ENCODE measurements at regions not wholly inside any gene's neighbourhood (a gene's known extent, or its start where the extent isn't known, plus 50 kb on each side); places are given as distances from the start of the nearest gene placed in this dataset.

GRCh38 chr3:74456166-74456565 lies 158.3 kb downstream of the CNTN3 start:
- no peak for TF ChIP-seq CTCF (IDR thresholded peaks at IDR 0.05; ENCODE audit: insufficient read depth in 1 of 2, low read depth in 1 of 2, low read length in 1 of 2, severe bottlenecking in 1 of 2, unreplicated experiment in 1 of 2)
- no peaks in the 10 kb centered on the region for H3K27me3 ChIP-seq (replicated peaks; ENCODE audit: control insufficient read depth, insufficient read depth, low read length)
- Mint-ChIP-seq H3K4me3 (ENCODE audit: unreplicated experiment) (no peak overlapping the region), H3K27ac (ENCODE audit: unreplicated experiment) (no peak overlapping the region), H3K27me3 (ENCODE audit: insufficient read depth, unreplicated experiment) (peaks cover 2% of the 10 kb centered on the region), H3K4me1 (ENCODE audit: low read depth, unreplicated experiment) (no peaks in the 10 kb centered on the region), H3K9me3 (ENCODE audit: unreplicated experiment) (no peaks in the 10 kb centered on the region), H3K36me3 (ENCODE audit: insufficient read depth, unreplicated experiment) (no peaks in the 10 kb centered on the region)
- CTCF ChIA-PET, result no interaction called here
- no peaks in the 10 kb centered on the region for H3K36me3 ChIP-seq (ENCODE audit: control insufficient read depth, insufficient read depth, low read length)
- intact Hi-C loops (cut with micrococcal nuclease; ENCODE audit: unreplicated experiment), result no loop called here
- BruUV-seq (replicated peaks), result no TSS peak
- no peaks in the 10 kb centered on the region for H3K9me3 ChIP-seq
- DNase-seq, result no peak
- POLR2A ChIA-PET, result no interaction called here
- no peaks in the 10 kb centered on the region for H3K4me1 ChIP-seq
- no peak overlapping the region for H3K4me3 ChIP-seq (ENCODE audit: low read depth, low read length)

- Mint-ChIP-seq H3K27ac (ENCODE audit: unreplicated experiment) (no peak overlapping the region), H3K4me3 (ENCODE audit: unreplicated experiment) (no peak overlapping the region), H3K36me3 (ENCODE audit: insufficient read depth, unreplicated experiment) (no peaks in the 10 kb centered on the region), H3K27me3 (ENCODE audit: insufficient read depth, unreplicated experiment) (no peaks in the 10 kb centered on the region), H3K4me1 (ENCODE audit: low read depth, unreplicated experiment) (no peaks in the 10 kb centered on the region), H3K9me3 (ENCODE audit: unreplicated experiment) (no peaks in the 10 kb centered on the region)
- Histone ChIP-seq H3K9me3 (no peaks in the 10 kb centered on the region), H3K27me3 (replicated peaks; ENCODE audit: control insufficient read depth, insufficient read depth, low read length) (peaks cover 1% of the 10 kb centered on the region; the same call in 1 of the 2 replicates), H3K4me1 (no peaks in the 10 kb centered on the region), H3K36me3 (ENCODE audit: control insufficient read depth, insufficient read depth, low read length) (no peaks in the 10 kb centered on the region), H3K4me3 (ENCODE audit: low read depth, low read length) (no peak overlapping the region)
- CTCF ChIA-PET, result no interaction called here
- intact Hi-C loops (cut with micrococcal nuclease; ENCODE audit: unreplicated experiment), result no loop called here
- POLR2A ChIA-PET, result no interaction called here
- BruUV-seq (replicated peaks), result no TSS peak
- no peak for TF ChIP-seq CTCF (IDR thresholded peaks at IDR 0.05; ENCODE audit: insufficient read depth in 1 of 2, low read depth in 1 of 2, low read length in 1 of 2, severe bottlenecking in 1 of 2, unreplicated experiment in 1 of 2)
- no peak for DNase-seq
Measured at GRCh38 chr3:74447221-74447620, 167.2 kb downstream of the CNTN3 start.

- no peaks in the 10 kb centered on the region for H3K9me3 Mint-ChIP-seq (ENCODE audit: unreplicated experiment)
- peaks cover 1% of the 10 kb centered on the region; the same call in 1 of the 2 replicates for H3K27me3 ChIP-seq (replicated peaks; ENCODE audit: control insufficient read depth, insufficient read depth, low read length)
- no peaks in the 10 kb centered on the region for H3K36me3 Mint-ChIP-seq (ENCODE audit: insufficient read depth, unreplicated experiment)
- H3K27ac Mint-ChIP-seq (ENCODE audit: unreplicated experiment), result no peak overlapping the region
- no peak overlapping the region for H3K4me3 ChIP-seq (ENCODE audit: low read depth, low read length)
- H3K36me3 ChIP-seq (ENCODE audit: control insufficient read depth, insufficient read depth, low read length), result no peaks in the 10 kb centered on the region
- H3K4me1 Mint-ChIP-seq (ENCODE audit: low read depth, unreplicated experiment), result no peaks in the 10 kb centered on the region
- H3K4me1 ChIP-seq, result no peaks in the 10 kb centered on the region
- CTCF ChIA-PET, result no interaction called here
- TF ChIP-seq CTCF (IDR thresholded peaks at IDR 0.05; ENCODE audit: insufficient read depth in 1 of 2, low read depth in 1 of 2, low read length in 1 of 2, severe bottlenecking in 1 of 2, unreplicated experiment in 1 of 2), result no peak
- no peaks in the 10 kb centered on the region for H3K9me3 ChIP-seq
- BruUV-seq (replicated peaks), result no TSS peak
- DNase-seq, result no peak
- POLR2A ChIA-PET, result no interaction called here
- intact Hi-C loops (cut with micrococcal nuclease; ENCODE audit: unreplicated experiment), result no loop called here
- no peak overlapping the region for H3K4me3 Mint-ChIP-seq (ENCODE audit: unreplicated experiment)
- no peaks in the 10 kb centered on the region for H3K27me3 Mint-ChIP-seq (ENCODE audit: insufficient read depth, unreplicated experiment)
Measured at GRCh38 chr3:74445541-74445940, 168.9 kb downstream of the CNTN3 start.

Measured in Caco-2 (cell line).